GM21526 (cell line): ENCODE measurements at regions not wholly inside any gene's neighbourhood (a gene's known extent, or its start where the extent isn't known, plus 50 kb on each side); places are given as distances from the start of the nearest gene placed in this dataset.
"Not testable (repeated sequence)": the region's sequence is repeated elsewhere in the genome, so short reads cannot be mapped to it uniquely, and the experiment has no call there.

Source experiments
- ATAC-seq: cut with Tn5 transposase; IDR thresholded peaks from one replicate; pipeline ENCODE4 v1.9.1; 2021; ENCODE audit warnings: moderate library complexity; ENCODE audit not compliant: unreplicated experiment, low FRiP score

DNA sequence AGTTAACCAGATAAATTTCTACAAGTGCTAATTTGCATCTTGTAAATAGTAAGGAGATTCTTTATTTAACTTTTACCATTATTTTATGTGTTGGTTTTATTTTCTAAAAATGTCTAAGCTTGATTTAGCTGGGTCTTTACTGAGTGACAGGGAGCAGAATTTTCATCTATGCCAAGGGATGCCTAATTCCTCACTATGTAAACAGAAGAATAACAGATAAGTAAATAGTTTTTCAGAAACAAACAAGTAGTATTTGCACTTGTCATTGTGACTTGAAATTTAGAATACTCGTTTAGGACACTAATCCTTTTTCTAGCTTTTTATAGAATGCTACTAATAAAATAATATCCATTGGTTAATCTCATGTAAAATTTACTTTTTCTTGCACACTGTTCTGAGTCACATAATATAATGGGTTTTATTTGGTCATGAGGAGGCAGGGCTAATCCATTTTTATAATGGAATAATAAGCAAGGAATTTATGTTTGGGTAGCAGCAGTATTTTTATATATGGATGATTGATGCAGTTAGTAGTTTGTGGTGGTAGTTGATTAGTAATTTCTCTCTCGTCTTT lies 746.5 kb downstream of the SLC6A15 start:
- no peak for ATAC-seq

DNA sequence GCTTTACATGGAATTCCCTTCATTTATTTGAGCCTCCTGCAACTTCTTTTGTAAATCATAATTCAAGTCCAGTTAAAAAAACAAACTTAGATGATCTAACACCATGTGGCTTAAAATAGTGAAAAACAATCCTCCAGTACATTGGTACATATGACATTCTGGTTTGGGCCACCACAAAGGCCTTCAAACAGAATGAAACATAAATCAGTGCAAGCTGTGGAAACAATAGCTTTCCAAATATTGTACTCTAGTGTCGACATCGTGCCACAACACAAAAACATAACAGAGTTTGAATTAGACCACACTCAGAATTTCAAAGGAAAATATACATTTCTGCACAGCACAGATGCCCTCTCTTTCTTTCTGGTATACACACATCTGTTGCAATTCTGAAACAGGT lies 751.3 kb downstream of the SLC6A15 start:
- no peak for ATAC-seq

DNA sequence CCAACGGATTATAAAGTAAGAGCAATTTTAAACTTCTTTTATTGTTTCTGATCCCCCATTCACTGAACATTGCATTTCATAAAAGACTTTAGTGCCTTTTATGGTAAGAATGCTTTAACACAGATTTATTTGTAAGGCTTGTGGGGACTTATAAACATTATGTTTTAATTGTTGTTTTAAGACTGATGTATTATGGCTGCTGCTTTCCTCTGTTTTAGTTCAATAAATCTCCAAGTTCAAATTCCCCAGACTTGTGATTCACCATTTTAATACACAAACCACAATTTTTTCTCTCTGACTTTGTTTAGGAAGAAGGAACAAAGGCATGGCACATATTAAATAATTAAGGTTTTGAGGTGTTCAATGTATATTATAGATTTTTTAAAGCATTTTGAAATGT lies 753.3 kb downstream of the SLC6A15 start:
- no peak for ATAC-seq

DNA sequence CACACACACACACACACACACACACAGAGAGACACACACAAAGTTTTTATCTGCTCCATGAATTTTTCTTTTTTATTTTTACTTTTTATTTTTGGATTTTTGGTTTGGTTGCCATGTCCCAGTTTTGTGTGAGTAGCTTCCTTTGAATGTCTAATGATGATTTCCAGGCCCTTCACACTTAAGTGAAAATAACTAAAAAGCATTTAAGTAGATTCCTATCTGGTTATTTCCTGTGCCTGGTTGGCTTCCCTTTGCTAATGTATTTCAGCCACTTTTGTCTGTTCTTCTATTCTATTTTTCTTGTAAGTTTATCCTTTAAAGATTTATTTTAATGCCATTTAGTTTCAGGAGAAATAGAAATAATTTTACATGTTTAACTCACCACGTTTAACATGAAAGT lies 755.4 kb downstream of the SLC6A15 start:
- ATAC-seq: no peak

DNA sequence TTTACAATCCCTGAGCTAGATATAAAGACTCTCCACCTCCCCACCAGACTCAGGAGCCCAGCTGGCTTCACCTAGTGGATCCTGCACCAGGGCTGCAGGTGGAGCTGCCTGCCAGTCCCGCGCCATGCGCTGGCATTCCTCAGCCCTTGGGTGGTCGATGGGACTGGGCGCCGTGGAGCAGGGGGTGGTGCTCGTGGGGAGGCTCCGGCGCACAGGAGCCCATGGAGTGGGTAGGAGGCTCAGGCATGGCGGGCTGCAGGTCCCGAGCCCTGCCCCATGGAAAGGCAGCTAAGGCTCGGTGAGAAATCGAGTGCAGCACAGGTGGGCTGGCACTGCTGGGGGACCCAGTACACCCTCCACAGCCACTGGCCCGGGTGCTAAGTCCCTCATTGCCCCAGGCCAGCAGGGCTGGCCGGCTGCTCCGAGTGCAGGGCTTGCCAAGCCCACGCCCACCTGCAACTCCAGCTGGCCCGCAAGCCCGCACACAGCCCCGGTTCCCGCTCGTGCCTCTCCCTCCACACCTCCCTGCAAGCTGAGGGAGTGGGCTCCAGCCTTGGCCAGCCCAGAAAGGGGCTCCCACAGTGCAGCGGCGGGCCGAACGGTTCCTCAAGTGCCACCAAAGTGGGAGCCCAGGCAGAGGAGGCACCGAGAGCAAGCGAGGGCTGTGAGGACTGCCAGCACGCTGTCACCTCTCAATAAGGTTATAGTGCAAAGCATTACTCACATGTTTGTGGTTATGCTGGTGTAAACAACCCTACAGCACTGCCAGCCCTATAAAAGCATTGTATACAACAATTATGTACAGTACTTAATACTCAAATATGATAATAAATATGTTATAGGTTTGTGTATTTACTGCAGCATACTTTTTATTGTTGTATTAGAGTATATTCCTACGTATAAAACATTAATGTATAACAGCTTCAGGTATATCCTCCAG lies 757.3 kb downstream of the SLC6A15 start:
- ATAC-seq: not testable (repeated sequence)

DNA sequence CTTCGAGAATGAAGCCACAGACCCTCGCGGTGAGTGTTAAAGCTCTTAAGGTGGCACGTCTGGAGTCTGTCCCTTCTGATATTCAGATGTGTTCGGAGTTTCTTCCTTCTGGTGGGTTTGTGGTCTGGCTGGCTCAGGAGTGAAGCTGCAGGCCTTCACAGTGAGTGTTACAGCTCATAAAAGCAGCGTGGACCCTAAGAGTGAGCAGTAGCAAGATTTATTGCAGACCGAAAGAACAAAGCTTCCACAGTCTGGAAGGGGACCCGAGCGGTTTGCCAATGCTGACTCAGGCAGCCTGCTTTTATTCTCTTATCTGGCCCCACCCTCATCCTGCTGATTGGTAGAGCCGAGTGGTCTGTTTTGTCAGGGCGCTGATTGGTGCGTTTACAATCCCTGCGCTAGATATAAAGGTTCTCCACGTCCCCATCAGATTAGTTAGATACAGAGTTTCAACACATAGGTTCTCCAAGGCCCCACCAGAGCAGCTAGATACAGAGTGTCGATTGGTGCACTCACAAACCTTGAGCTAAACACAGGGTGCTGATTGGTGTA lies 758.1 kb downstream of the SLC6A15 start:
- not testable (repeated sequence) for ATAC-seq

DNA sequence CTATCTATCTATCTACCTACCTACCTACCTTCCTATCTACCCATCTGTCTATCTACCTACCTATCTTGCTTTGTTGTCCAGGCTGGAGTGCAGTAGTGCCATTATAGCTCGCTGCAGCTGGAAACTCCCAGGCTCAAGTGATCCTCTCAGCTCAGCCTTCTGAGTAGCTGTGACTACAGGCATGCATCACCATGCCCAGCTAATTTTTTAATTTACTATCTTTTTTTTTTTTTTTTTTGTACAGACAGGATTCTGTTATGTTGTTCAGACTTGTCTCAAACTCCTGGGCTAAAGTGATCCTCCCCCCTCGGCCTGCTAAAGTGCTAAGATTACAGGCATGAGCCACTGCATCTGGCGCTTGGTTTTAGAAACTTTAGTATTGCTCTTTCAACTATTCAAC lies 762.4 kb downstream of the SLC6A15 start:
- no peak for ATAC-seq

DNA sequence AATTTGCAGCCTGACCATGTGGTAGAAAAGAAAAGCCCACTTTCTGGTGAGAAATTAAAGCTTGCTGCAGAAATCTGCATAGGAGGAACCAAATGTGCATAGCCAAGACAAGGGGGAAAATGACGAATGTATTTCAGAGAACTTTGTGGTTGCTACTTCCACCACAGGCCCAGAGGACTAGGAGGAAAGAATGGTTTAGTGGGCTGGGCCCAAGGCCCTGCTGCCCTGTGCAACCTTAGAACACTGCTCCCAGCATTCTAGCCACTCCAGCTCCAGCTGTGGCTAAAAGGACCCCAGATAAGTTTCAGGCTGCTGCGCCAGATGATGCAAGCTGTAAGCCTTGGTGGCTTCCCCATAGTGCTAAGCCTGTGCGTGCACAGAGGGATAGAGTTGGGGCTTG lies 764.3 kb downstream of the SLC6A15 start:
- ATAC-seq: no peak

DNA sequence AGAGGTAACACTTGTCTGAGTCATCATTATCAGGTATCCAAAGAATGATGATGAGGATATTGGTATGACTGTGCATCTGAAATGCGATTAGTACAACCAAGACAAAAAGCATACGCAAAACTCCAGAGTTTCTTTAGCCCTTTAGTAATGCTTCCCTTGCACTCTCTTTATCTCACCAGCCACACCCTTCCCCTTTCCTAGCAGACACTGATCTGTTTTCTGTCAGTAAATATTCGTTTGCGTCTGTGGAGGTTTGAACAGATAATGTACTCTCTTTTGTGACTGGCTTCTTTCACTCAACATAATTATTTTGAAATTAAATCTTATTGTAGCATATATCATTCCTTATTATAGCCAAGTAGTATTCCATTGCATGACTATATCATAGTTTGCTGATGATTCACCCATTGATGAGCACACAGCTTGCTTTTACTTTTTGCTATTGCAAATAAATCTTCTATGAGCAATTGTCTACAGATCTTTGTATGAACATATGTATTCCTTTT lies 775.7 kb downstream of the SLC6A15 start:
- no peak for ATAC-seq

DNA sequence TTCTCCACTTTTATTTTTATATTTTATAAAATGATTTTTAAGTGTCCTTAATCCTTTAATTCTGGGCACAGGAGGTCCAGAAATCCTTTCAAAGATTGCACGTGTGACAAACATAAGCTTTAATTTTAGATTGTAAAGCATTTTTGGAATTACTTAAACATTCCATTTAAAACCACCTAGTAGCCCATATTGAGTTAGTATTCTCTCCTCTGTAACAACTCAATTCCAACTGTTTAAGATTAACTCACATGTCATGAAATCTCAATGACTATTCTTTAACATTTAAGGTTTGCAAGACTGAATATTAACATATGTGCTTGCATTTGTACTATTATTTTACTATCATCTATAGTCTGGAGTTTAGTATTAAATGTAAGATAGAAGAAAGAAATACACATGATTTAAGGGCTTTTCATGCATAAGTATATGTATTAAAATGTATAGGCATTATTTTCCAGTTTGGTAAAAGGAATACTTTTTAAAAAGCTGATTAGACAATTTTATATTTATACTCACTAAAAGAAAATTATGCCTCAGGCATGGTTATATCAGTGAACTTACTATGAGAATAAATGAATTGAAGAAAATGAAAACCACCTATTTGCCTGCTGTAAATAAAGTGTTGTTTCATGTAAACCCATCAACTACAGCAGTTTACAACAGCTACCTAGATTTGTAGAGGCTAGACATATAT lies 776.9 kb downstream of the SLC6A15 start:
- ATAC-seq: no peak

DNA sequence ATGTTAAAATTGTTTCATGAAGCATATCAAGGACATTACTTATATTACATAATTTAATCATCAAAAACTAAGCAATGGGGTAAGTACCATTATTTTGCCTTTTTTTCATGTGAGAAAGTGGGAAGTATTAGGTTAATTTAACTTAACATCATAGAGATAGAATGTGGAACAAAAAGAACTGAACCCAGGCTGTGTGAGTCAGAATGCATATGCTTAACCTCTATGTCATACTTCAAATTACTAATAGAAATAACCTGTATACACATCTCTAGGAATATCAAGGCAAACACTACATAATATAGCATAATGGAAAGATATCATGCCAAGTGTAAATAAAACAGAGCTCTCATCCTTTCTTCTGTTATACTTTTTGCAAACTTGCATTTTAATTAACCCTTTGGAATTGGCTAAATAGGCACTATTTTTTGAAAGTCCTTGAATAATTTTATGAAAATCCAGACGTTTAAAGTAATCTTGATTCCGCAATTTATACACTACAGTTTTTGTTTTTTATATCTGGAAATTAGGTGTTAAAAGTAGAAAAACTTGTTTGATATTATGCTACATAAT lies 777.7 kb downstream of the SLC6A15 start:
- no peak for ATAC-seq

DNA sequence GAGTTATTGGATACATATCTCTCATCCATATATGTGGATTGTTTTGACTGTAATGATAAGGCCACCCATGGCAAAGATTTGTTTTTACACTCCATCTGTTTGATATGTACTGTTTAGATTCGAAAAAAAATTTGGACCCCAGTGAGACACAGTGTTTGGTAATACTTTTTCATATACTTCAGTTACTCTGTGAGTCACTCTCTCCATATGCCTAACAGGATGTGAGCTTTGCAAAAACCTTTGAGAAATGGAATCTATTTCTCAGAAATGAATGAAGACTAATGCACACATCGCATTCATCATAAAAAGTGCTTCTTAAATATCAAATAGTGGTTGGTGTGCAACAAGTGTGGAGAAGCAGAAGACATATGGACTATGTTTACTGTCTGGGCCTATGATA lies 781.5 kb downstream of the SLC6A15 start:
- no peak for ATAC-seq

DNA sequence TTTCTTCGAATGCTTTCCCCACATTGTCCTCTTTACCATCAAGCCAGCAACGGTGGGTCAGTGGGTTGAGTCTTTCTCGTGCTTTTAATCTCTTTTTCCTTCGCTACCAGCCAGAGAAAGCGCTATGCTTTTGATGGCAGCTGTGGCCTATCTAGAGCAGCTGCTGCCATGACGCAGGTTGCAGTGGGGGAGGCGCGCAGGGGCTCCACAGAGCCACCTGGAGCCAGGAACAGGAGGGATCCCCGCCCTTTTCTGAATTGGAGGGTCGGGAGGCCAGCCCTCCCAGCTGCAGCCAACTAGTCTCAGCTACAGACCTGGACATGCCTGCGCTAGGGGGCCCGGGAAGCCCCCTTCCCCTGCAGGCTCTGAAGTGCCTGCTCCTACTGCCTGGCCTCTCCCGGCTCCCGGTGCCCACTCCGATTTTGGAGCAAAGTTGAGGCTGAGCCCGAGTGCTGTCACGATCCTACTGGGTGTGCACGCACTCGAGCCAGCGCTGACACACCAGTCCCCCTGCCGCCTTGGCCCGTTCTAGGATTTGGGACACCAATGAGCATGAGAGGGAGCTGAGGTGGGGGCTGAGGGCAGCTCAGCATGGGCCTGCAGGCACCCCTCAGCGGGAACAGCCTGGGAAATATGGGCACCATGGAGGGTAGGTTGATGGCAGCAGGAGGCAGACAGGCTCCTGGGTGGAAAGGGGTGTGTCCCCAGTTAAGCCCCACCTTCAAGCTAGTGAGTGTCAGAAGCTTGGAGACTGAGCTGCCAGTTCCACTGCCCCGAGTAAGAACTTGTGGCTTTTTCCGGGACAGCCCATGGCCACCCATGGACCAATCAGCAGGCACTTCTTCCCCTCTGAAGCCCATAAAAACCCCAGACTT lies 784.2 kb downstream of the SLC6A15 start:
- no peak for ATAC-seq

DNA sequence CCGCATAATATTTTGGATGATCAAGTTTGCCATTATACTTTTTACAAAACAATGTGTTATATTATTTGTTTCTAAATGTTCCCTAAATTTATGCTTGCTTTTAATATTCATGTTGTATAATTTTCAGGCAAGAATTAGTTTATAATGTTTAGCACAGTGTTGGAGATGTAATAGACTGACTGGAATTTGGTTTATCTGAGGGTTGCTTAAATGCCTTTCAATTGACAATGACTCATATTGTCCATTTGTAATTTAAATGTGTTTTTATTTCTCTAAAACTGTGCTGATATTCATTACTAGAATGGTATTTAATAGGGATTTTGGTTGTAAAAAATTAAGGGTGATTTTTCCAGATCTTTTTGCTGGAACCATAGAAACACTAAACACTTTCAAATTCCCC lies 788.4 kb downstream of the SLC6A15 start:
- no peak for ATAC-seq

DNA sequence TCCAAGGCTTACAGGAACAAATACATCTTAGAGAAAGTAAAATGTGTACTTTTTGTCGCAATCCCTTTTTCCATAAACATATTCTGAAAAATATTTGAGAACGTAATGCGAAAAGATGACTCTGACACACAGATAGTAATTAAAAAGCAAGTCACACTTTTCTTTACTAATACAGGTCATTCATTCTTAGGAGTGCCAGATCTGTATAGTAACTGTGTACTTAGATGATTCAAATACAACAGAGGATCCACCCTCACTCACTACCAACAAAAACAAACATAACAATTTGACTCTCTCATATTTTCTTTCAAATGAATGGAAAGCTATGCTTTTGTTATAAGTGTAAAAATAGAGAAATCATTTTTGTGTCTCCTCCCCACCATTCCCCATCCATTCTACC lies 795.4 kb downstream of the SLC6A15 start:
- ATAC-seq: no peak

DNA sequence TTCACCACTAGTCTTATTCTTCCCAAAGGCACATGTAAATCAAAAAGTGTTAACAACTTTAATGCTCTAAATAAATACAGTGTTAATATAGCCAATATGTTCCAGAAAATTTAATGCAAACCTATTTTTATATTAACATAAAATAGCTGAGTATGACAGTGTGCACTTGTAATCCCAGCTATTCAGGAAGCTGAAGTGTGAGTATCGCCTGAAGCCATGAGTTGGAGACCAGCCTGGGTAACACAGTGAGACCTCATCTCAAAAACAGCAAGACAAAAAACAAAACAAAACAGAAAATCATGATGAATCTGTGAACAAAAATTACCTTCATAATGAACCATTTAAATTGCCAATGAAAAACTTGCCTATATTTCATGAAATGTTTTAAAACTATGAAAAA lies 798.9 kb downstream of the SLC6A15 start:
- no peak for ATAC-seq

DNA sequence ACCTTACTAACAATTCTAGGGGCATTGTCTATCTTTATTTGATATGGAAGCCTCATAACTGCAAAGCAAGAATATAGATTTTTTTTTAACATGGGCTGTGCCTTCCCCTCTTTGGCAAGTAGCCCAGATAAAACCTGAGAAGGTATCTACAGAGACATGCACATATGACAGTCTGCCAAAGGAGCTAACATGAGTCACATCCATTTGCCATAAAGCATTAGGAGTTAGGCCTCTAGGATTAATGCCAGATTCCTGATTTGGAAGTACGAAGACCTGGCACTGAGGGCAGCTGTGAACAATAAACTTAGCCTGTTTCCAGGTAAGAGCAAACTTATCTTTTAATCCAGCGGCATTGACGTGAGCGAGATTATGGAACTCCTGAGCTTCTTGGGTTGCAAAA lies 808.7 kb downstream of the SLC6A15 start:
- not testable (repeated sequence) for ATAC-seq

DNA sequence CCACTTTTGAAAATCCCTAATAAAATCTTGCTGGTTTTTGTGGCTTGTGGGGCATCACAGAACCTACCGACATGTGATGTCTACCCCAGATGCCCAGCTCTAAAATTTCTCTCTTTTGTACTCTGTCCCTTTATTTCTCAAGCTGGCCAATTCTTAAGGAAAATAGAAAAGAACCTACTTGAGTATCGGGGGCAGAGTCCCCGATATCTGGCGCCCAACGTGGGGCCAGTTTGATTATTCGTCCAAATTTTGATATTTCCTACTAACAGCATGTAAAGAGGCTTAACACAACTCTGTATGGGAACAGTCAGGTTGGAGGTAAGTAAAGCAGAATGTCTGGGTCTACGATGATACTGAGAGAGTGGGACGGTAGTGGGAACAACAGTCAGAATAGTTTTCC lies 810.6 kb downstream of the SLC6A15 start:
- ATAC-seq: not testable (repeated sequence)

DNA sequence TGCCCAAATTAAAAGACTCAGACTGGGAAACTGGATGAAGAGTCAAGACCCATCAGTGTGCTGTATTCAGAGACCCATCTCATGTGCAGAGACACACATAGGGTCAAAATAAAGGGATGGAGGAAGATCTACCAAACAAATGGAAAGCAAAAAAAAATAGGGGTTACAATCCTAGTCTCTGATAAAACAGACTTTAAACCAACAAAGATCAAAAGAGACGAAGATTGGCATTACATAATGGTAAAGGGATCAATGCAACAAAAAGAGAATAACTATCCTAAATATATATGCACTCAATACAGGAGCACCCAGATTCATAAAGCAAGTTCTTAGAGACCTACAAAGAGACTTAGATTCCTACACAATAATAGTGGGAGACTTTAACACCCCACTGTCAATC lies 813.0 kb downstream of the SLC6A15 start:
- not testable (repeated sequence) for ATAC-seq

DNA sequence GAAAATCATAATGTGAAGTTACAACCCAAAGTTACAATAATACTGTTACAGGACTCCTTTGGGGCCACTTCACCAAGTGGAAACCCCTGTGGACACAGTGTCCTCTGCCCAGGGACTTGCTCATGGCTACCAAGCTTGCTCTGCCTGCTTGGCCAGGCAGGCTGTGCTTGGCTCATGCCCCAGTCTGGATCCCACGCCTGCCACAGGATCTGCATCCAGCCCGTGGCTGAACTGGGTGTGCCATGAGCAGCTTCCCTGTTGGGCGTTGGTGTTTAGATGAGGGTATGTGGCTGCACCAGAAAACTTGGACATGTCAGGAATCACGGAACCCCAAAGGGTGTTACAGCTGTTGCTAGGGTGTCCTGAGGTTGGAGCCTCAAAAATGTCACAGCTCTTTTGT lies 820.9 kb downstream of the SLC6A15 start:
- no peak for ATAC-seq
